Neural progenitor cell (in vitro differentiated cells): ENCODE measurements at regions not wholly inside any gene's neighbourhood (a gene's known extent, or its start where the extent isn't known, plus 50 kb on each side); places are given as distances from the start of the nearest gene placed in this dataset.

Experiments used
- CTCF ChIP-seq: fragments of 200-600 bp; sonication (generic); IDR thresholded peaks from 2 replicates; pipeline ENCODE4 v1.5.1; 2017; ENCODE audit warnings: antibody characterized with exemption, mild to moderate bottlenecking
- EZH2 ChIP-seq: fragments of 200-600 bp; sonication (generic); IDR thresholded peaks from 2 replicates; pipeline ENCODE4 v1.6.1; 2017; ENCODE audit warnings: antibody characterized with exemption, mild to moderate bottlenecking, moderate library complexity

GRCh38 chr3:175879417-175879816 is 1020.3 kb downstream of the NAALADL2 start:
- TF ChIP-seq CTCF: no peak
- TF ChIP-seq EZH2: no peak
